ENCODE measurements at regions not wholly inside any gene's neighbourhood (a gene's known extent, or its start where the extent isn't known, plus 50 kb on each side); places are given as distances from the start of the nearest gene placed in this dataset.
"Not testable (repeated sequence)": the region's sequence is repeated elsewhere in the genome, so short reads cannot be mapped to it uniquely, and the experiment has no call there.

GRCh38 chr21:6020460-6020859 is 4500.9 kb upstream of the TPTE start:
- TF ChIP-seq CTCF, POLR2A (IDR thresholded peaks at IDR 0.05): not testable (repeated sequence)
